Inflammatory macrophage treated with lipopolysaccharide for 1 hour (primary cell): ENCODE measurements at regions not wholly inside any gene's neighbourhood (a gene's known extent, or its start where the extent isn't known, plus 50 kb on each side); places are given as distances from the start of the nearest gene placed in this dataset.
"Not testable (repeated sequence)": the region's sequence is repeated elsewhere in the genome, so short reads cannot be mapped to it uniquely, and the experiment has no call there.

ENCODE experiments used
- DNase-seq, 2 donors: peaks; one replicate each; pipeline ENCODE4 v3.0.0-alpha.2; 2020 to 2022

- no peak for DNase-seq
These were observed 71.1 kb downstream of the TRAM1L1 start for GRCh38 chr4:117014236-117014635.

- DNase-seq, result no peak
These were observed 74.7 kb downstream of the TRAM1L1 start for GRCh38 chr4:117010671-117011070.

- no peak for DNase-seq
These were observed 84.3 kb downstream of the TRAM1L1 start for GRCh38 chr4:117001077-117001476.

GRCh38 chr4:116982656-116983055, 102.7 kb downstream of the TRAM1L1 start:
- no peak for DNase-seq

GRCh38 chr4:116980436-116980835, 104.9 kb downstream of the TRAM1L1 start:
- DNase-seq, result not testable (repeated sequence)

- no peak for DNase-seq
These were observed 126.3 kb downstream of the TRAM1L1 start for GRCh38 chr4:116959045-116959444.

- DNase-seq, result no peak
These were observed 131.4 kb downstream of the TRAM1L1 start for GRCh38 chr4:116953947-116954346.

- DNase-seq, result no peak
These were observed 132.7 kb downstream of the TRAM1L1 start for GRCh38 chr4:116952530-116953136.

- DNase-seq, result no peak
These were observed 135.5 kb downstream of the TRAM1L1 start for GRCh38 chr4:116949856-116950255.

- no peak for DNase-seq
These were observed 143.1 kb downstream of the TRAM1L1 start for GRCh38 chr4:116942315-116942714.

- DNase-seq, result no peak
These were observed 155.0 kb downstream of the TRAM1L1 start for GRCh38 chr4:116930329-116930728.

GRCh38 chr4:116926631-116927295, 158.6 kb downstream of the TRAM1L1 start:
- no peak for DNase-seq

GRCh38 chr4:116925900-116926457, 159.4 kb downstream of the TRAM1L1 start:
- no peak for DNase-seq

GRCh38 chr4:116923389-116923788, 162.0 kb downstream of the TRAM1L1 start:
- no peak for DNase-seq

GRCh38 chr4:116913451-116913850, 171.9 kb downstream of the TRAM1L1 start:
- DNase-seq, result no peak

- DNase-seq, result no peak
These were observed 178.6 kb downstream of the TRAM1L1 start for GRCh38 chr4:116906758-116907157.

GRCh38 chr4:116899561-116899960, 185.8 kb downstream of the TRAM1L1 start:
- no peak for DNase-seq

GRCh38 chr4:116885579-116885978, 199.8 kb downstream of the TRAM1L1 start:
- no peak for DNase-seq

- no peak for DNase-seq
These were observed 202.9 kb downstream of the TRAM1L1 start for GRCh38 chr4:116882503-116882902.

- DNase-seq, result no peak
These were observed 204.3 kb downstream of the TRAM1L1 start for GRCh38 chr4:116881077-116881476.

- DNase-seq, result no peak
These were observed 204.8 kb downstream of the TRAM1L1 start for GRCh38 chr4:116880625-116881024.

GRCh38 chr4:116878280-116878679, 207.1 kb downstream of the TRAM1L1 start:
- DNase-seq, result peak in 1 of 2 donors; percentile 0

- DNase-seq, result no peak
These were observed 208.3 kb downstream of the TRAM1L1 start for GRCh38 chr4:116877069-116877468.

- DNase-seq, result no peak
These were observed 212.4 kb downstream of the TRAM1L1 start for GRCh38 chr4:116872941-116873340.

GRCh38 chr4:116872308-116872707, 213.1 kb downstream of the TRAM1L1 start:
- no peak for DNase-seq
